GM23248 (cell line): ENCODE measurements at regions not wholly inside any gene's neighbourhood (a gene's known extent, or its start where the extent isn't known, plus 50 kb on each side); places are given as distances from the start of the nearest gene placed in this dataset.

Source experiments
- EZH2 ChIP-seq: fragments of 200-600 bp; sonication (generic); IDR thresholded peaks from 2 replicates; pipeline ENCODE4 v1.6.1; 2018; ENCODE audit warnings: antibody characterized with exemption, mild to moderate bottlenecking; ENCODE audit not compliant: insufficient read depth, poor library complexity, severe bottlenecking
- EZH2phosphoT487 ChIP-seq: fragments of 200-600 bp; sonication (generic); IDR thresholded peaks from 2 replicates; pipeline ENCODE4 v1.6.1; 2018; ENCODE audit warnings: antibody characterized with exemption, moderate library complexity, mild to moderate bottlenecking, low read depth; ENCODE audit not compliant: insufficient read depth

DNA sequence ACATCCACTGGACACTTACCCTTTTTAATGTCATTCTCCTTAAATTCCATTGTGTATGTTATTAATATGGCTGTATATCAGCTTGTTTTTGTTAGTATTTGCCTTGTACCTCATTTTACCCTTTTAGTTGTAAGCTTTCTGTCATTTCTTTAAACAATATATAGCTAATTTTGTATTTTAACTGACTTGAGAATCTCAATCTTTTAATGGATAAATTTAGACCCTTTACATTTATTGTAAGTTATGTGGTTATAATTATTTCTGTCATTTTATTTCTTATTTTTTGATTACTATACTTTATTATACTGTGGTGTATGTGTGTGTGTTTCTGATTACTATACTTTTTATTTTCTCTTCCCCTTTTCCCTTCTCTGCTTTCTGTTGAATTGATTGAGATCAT is 159.0 kb upstream of the LHX5 start:
- TF ChIP-seq EZH2 (no peak), EZH2phosphoT487 (no peak)
